Smooth muscle cell (in vitro differentiated cells): ENCODE measurements at regions not wholly inside any gene's neighbourhood (a gene's known extent, or its start where the extent isn't known, plus 50 kb on each side); places are given as distances from the start of the nearest gene placed in this dataset.

Experiments
- DNase-seq: peaks from one replicate; lab custom pipeline; 2025; ENCODE audit not compliant: unreplicated experiment; lab: John Stamatoyannopoulos, UW
- H2AFZ ChIP-seq: fragments of 200-600 bp; sonication (generic); 2 replicates; pipeline ENCODE4 v1.6.0; 2016; ENCODE audit warnings: antibody characterized with exemption, low read depth, mild to moderate bottlenecking
- H3F3A ChIP-seq: fragments of 200-600 bp; sonication (generic); 2 replicates; pipeline ENCODE4 v1.6.0; 2017; ENCODE audit warnings: antibody characterized with exemption, low read depth
- H3K27ac ChIP-seq: fragments of 200-600 bp; sonication (generic); 2 replicates; pipeline ENCODE4 v1.5.1; 2016; ENCODE audit warnings: low read depth, mild to moderate bottlenecking
- H3K27me3 ChIP-seq: fragments of 200-600 bp; sonication (generic); 2 replicates; pipeline ENCODE4 v1.6.1; 2016; ENCODE audit warnings: low read depth, mild to moderate bottlenecking
- H3K36me3 ChIP-seq: fragments of 200-600 bp; sonication (generic); 2 replicates; pipeline ENCODE4 v1.5.1; 2016; ENCODE audit warnings: low read depth
- H3K4me1 ChIP-seq: fragments of 200-600 bp; sonication (generic); 2 replicates; pipeline ENCODE4 v1.5.1; 2016; ENCODE audit warnings: low read depth
- H3K4me2 ChIP-seq: fragments of 200-600 bp; sonication (generic); 2 replicates; pipeline ENCODE4 v1.6.0; 2016; ENCODE audit warnings: mild to moderate bottlenecking
- H3K4me3 ChIP-seq: fragments of 200-600 bp; sonication (generic); 2 replicates; pipeline ENCODE4 v1.5.1; 2016; ENCODE audit warnings: mild to moderate bottlenecking
- H3K79me2 ChIP-seq: fragments of 200-600 bp; sonication (generic); 2 replicates; pipeline ENCODE4 v1.6.0; 2016; ENCODE audit warnings: low read depth, mild to moderate bottlenecking
- H3K9ac ChIP-seq: fragments of 200-600 bp; sonication (generic); 2 replicates; pipeline ENCODE4 v1.6.0; 2016; ENCODE audit warnings: low read depth
- H3K9me3 ChIP-seq: fragments of 200-600 bp; sonication (generic); replicated peaks from 2 replicates; pipeline ENCODE4 v1.5.1; 2016; ENCODE audit warnings: low read depth
- H4K20me1 ChIP-seq: fragments of 200-600 bp; sonication (generic); 2 replicates; pipeline ENCODE4 v1.6.0; 2016; ENCODE audit warnings: low read depth
- CTCF ChIP-seq: fragments of 200-600 bp; sonication (generic); IDR thresholded peaks from 2 replicates; pipeline ENCODE4 v1.5.1; 2017; ENCODE audit warnings: borderline replicate concordance, mild to moderate bottlenecking, antibody characterized with exemption; ENCODE audit not compliant: insufficient read depth, poor library complexity, severe bottlenecking
- WGBS: methylation state at CpG from one replicate; pipeline ENCODE4 v1.1.7; 2016; ENCODE audit warnings: low lambda C conversion rate; 5-methylcytosine and 5-hydroxymethylcytosine counted together

- no peak overlapping the region for H3K9ac ChIP-seq
- H3K4me3 ChIP-seq = no peak overlapping the region
- H3K36me3 ChIP-seq = no peaks in the 10 kb centered on the region
- no peak overlapping the region for H3K4me2 ChIP-seq
- H2AFZ ChIP-seq = no peak overlapping the region
- no peak for TF ChIP-seq CTCF
- H3K4me1 ChIP-seq = peaks cover 14% of the 10 kb centered on the region
- peaks cover 23% of the 10 kb centered on the region for H3K27me3 ChIP-seq
- H3K9me3 ChIP-seq = no peaks in the 10 kb centered on the region
- H3K79me2 ChIP-seq = no peaks in the 10 kb centered on the region
- H4K20me1 ChIP-seq = no peaks in the 10 kb centered on the region
- no peak overlapping the region for H3K27ac ChIP-seq
- WGBS = 68% methylated on average over 4 of the region's 4 CpGs
- no peaks in the 10 kb centered on the region for H3F3A ChIP-seq
- no peak for DNase-seq
Measured at GRCh38 chr16:79329967-79330366, 270.6 kb downstream of the MAF start.

GRCh38 chr16:79329166-79329521 is 271.4 kb downstream of the MAF start:
- no peak for TF ChIP-seq CTCF
- Histone ChIP-seq H3K27me3 (peaks cover 30% of the 10 kb centered on the region), H3K9ac (no peak overlapping the region), H3K4me3 (no peak overlapping the region), H3F3A (no peaks in the 10 kb centered on the region), H3K9me3 (no peaks in the 10 kb centered on the region), H3K4me1 (peaks cover 14% of the 10 kb centered on the region), H4K20me1 (no peaks in the 10 kb centered on the region), H3K27ac (no peak overlapping the region), H3K4me2 (no peak overlapping the region), H3K36me3 (no peaks in the 10 kb centered on the region), H2AFZ (no peak overlapping the region), H3K79me2 (no peaks in the 10 kb centered on the region)
- no peak for DNase-seq
- WGBS = 76% methylated on average over 5 of the region's 5 CpGs

- H3K4me3 ChIP-seq = no peak overlapping the region
- peaks cover 35% of the 10 kb centered on the region for H3K27me3 ChIP-seq
- TF ChIP-seq CTCF = no peak
- H3K4me2 ChIP-seq = no peak overlapping the region
- no peak overlapping the region for H3K9ac ChIP-seq
- H3K36me3 ChIP-seq = no peaks in the 10 kb centered on the region
- no peaks in the 10 kb centered on the region for H3K79me2 ChIP-seq
- WGBS = 49% methylated on average over 8 of the region's 8 CpGs
- peaks cover 14% of the 10 kb centered on the region for H3K4me1 ChIP-seq
- H2AFZ ChIP-seq = peak overlapping the region; percentile 44
- no peak for DNase-seq
- no peaks in the 10 kb centered on the region for H4K20me1 ChIP-seq
- no peaks in the 10 kb centered on the region for H3K9me3 ChIP-seq
- no peaks in the 10 kb centered on the region for H3F3A ChIP-seq
- H3K27ac ChIP-seq = no peak overlapping the region
Measured at GRCh38 chr16:79328402-79329165, 272.0 kb downstream of the MAF start.

- no peak for TF ChIP-seq CTCF
- Histone ChIP-seq H3K79me2 (no peaks in the 10 kb centered on the region), H3K36me3 (no peaks in the 10 kb centered on the region), H3K4me1 (peaks cover 14% of the 10 kb centered on the region), H3K4me2 (no peak overlapping the region), H4K20me1 (no peaks in the 10 kb centered on the region), H3K4me3 (no peak overlapping the region), H3F3A (no peaks in the 10 kb centered on the region), H2AFZ (no peak overlapping the region), H3K9ac (no peak overlapping the region), H3K9me3 (no peaks in the 10 kb centered on the region), H3K27me3 (peaks cover 38% of the 10 kb centered on the region), H3K27ac (no peak overlapping the region)
- 70% methylated on average over 4 of the region's 4 CpGs for WGBS
- no peak for DNase-seq
Measured at GRCh38 chr16:79327836-79328235, 272.7 kb downstream of the MAF start.
